HG02870 (cell line): ENCODE measurements at regions not wholly inside any gene's neighbourhood (a gene's known extent, or its start where the extent isn't known, plus 50 kb on each side); places are given as distances from the start of the nearest gene placed in this dataset.
"Not testable (repeated sequence)": the region's sequence is repeated elsewhere in the genome, so short reads cannot be mapped to it uniquely, and the experiment has no call there.

Experiments used
- ATAC-seq: cut with Tn5 transposase; IDR thresholded peaks from one replicate; pipeline ENCODE4 v1.9.1; 2021; ENCODE audit warnings: mild to moderate bottlenecking, moderate library complexity; ENCODE audit not compliant: unreplicated experiment

DNA sequence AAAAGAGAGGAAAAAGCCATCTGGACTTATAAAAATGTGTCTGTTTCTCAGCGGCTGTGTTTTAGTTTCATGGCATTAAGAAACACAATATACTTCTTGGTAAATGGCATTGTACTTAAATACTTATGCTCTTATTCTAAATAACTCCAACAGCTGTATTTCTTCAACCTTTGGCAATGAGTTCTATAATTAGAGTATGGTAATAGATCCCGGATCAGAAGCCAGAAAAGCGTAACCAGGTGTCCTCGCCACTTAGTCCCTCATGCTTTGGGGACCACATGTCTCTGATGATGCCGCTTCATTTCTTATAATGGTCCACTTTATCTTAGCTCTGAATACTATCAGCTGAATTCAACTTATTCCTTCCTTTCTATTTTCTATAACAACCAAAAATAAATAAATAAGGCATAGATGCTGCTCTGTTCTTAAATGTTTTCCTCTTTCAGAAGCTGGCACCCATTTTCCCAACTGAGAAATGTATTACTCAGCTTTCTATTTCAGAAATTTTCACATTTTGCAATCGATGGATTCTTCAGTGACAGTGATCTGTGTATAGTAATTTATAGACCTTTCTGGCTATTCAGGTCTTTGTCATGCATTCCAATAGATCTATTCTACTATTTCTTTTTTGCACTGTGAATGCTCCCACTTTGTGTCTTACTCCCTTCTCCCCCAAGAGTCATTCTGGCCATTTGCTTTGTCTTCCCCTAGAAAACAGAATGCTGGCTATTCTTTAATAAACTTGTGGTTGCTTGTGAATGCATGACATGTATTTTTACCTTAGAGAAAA is 87.6 kb upstream of the KBTBD8 start:
- ATAC-seq = no peak

DNA sequence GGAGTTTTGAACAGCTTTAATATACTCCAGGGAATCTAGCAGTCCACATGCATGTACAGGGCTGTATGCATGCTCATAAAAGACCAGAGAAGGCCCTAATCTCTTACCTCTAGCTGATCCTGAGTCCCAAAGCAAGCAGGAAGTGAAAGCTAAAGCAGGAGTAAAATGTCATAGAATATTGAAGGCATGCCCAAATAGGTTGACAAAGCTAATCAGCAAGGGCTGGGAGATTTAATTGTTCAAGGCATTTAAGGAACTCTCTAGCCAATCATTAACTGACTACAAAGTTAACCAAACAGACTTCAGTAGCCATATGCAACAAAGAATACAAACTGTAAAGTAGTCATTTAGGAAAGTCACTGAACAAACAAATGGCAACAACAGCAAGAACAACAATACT is 85.8 kb upstream of the KBTBD8 start:
- ATAC-seq = no peak

DNA sequence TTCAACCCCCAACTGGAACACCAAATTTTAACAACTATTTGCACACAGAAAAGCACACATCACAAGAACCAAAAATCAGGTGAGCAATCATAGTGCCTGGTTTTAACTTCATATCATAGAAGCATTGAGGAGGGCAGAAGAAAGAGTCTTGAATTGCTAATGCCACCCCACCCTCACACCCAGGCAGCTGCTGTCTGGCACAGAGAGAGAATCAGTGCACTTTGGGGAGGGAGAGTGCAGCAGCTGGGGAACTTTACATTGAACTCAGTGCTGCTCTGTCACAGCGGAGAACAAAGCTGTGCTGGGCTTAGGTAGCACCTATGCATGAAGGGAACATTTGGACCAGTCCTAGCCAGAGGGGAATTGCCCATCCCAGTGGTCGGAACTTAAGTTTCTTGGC is 76.0 kb upstream of the KBTBD8 start:
- ATAC-seq = no peak

DNA sequence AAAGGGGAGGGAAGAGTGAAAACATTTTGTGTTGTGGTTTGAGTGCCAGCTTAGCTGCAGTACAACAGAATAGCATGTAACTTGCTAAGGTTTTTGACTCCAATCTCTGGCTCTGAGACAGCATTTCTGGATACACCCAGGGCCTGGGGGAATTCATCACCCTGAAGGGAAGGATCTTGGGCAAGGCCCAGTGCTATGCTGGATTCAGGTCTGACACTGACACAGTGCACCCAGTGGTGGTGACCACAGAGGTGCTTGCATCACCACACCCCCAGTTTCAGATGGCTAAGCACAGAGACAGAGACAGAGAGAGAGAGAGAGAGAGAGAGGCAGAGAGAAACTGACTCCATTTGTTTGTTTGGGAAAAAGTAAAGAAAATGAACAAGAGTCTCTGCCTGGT is 74.1 kb upstream of the KBTBD8 start:
- no peak for ATAC-seq

DNA sequence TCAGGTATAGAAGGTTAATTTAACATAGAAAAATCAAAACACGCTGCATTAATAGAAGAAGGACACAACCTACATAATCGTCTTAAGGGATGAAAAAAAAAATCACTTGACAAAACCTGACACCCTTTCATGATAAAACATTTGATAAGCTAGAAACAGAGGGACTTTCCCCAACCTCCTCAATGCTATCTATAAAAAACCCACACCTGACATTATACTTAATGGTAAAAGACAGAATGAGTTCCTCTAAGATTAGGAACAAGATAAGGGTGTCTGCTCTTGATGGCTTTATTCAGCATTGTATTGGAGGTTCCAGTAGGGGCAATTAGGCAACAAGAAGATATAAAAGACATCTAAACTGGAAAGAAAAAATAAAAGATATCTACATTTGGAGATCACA is 69.9 kb upstream of the KBTBD8 start:
- no peak for ATAC-seq

DNA sequence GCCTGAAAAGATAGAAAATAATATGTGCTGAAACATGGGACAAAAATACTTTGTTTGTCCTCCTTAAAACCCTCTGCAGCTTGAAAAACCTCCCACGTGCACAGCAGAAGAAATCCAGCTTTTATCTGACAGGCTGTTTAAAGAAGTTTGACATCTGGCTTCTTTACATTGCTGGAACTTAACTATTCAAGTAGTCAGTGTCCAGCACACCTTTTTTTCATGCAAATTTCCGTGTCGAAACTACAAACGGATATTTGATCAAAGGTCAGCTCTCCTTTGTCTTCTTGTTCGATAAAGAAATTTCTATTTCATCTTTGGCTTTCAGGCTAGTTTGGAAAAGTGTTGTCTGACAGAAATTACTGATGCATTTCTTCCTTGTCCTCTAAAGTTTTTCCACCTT is 66.8 kb upstream of the KBTBD8 start:
- ATAC-seq = no peak

DNA sequence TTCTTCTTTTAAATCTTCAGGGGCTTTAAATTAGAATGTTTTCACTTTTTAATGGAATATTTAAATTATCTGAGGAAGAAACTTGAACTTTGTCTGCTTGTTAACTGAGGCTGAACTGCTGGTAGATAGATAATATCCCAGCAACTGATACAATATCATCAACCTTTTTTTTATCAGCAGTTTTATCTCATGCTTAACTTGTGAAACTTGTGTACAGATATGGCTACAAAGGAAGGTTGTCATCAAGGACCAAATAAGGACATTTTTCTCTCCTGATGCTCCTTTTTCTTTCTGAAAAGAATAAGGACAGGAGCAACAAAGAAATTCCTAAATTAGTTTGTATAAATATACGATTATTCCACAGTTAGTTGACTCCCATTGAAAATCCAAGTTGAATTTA is 66.4 kb upstream of the KBTBD8 start:
- ATAC-seq = no peak

DNA sequence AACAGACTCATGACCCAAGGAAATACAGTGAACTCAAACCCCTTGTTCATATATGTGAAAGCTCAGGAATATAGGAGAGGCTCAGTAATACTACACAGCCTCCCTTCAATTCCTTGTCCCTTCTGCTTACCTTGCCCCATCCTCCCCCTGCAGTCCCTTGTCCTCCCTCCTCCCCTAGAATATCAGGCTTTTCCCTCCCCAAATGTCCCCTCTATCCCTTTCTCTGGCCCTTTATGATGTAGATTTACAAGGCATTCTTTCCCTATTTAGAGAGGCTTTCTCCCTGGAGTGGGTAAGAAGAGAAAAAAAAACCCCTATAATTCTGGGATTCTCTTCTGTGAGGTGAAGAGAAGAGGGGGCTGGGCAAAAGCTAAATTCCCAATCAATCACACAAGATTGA is 64.9 kb upstream of the KBTBD8 start:
- ATAC-seq = no peak

DNA sequence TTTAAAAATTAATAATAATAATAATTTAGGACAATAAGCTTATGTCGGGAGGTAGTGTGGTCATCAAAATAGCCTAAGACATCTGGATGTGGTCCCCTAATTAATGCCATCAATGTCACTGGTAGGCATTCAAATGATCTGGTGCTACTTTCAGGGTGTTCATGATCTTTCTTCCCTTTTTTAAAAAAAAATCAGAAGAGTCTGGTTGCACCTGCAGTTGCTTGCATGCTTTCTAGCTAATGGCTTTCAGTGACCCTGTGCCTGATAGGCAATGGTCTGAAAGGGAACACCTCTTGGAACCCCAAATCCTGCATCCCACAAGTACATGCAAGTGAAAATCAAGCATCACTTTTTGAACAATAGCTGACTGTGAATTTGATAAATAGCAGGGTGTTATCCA is 64.1 kb upstream of the KBTBD8 start:
- ATAC-seq = no peak

DNA sequence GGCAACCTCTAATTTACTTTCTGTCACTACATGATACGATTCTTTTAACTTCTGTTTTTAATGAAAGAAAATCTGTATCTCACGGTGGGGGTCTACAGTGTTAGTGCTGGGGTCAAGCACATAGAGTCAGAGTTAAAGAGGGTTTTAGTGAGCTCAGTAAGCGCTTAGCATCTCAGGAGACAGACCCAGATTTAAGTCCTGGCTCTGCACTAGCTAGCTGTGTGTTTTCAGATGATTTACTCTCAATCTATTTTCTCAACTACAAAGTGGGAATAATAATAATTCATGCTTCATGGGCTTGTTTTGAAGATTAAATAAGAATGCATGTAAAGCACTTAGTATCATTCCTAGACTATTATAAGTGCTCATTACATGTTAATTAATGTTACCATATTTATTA is 63.4 kb upstream of the KBTBD8 start:
- no peak for ATAC-seq

DNA sequence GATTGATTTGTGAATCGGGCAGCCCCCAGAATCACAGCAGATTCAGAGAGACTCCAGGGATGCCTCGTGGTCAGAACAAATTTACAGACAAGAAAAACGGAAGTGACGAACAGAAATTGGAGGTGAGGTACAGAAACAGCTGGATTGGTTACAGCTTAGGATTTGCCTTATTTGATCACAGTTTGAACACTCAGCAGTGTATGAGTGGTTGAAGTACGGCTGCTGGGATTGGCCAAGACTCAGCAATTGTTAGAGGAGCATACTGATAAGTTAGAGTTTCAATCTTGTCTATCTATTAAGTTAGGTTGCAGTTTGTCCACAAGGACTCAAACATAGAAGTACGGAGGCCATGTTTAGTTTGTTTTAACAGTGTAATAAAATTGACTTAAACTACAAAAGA is 61.1 kb upstream of the KBTBD8 start:
- ATAC-seq = not testable (repeated sequence)

DNA sequence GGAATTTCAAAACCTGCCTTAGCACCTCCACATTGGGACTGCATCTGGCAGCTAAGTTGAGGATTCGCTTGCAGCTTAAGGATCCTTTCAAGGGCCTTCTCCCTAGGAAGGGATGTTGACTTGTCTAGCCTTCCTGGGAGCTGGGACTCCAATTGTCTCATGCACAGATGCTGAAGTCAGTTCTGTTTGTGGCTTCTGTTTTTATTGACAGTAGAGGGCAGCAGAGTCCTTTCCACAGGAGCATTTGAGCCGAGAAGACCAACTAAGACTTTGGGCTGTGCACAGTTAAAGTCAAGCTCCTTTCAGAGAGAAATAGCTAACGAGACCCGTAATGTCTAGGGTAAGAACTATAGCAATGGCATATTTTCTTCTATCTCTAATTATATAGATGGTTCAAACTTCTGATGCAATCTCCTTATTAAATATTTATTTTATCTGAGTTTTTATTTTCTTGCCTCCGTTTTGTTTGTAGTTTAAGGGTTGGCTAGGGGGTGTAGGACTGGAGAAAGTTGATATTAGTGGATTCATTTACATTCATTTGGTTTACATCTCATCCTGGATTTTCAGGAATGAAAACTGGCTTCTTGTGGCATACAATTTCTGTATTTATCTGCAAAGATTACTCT is 59.7 kb upstream of the KBTBD8 start:
- peak; percentile 92 for ATAC-seq

DNA sequence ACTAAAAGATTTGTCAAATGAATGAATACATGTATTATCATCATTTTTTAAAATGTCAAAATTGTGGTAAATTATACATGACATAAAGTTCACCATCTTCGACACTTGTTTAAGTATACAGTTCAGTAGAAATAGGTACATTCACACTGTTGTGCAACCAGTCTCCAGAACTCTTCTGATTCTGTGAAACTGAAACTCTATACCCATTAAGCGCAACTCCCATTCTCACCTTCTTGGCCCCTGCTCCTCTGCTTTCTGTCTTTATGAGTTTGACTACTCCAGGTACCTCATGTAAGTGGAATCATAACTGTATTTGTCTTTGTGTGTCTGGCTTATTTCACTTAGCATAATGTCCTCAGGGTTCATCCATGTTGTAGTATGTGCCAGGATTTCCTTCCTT is 50.1 kb upstream of the KBTBD8 start:
- ATAC-seq = no peak
